RWPE2 (cell line): ENCODE measurements at regions not wholly inside any gene's neighbourhood (a gene's known extent, or its start where the extent isn't known, plus 50 kb on each side); places are given as distances from the start of the nearest gene placed in this dataset.
"Not testable (repeated sequence)": the region's sequence is repeated elsewhere in the genome, so short reads cannot be mapped to it uniquely, and the experiment has no call there.

ENCODE experiments used
- ATAC-seq: fragments of 200-7000 bp; cut with Tn5 transposase; 3 replicates; pipeline ENCODE4 v1.9.1; 2021; ENCODE audit warnings: low read depth
- DNase-seq: peaks from one replicate; pipeline ENCODE4 v3.0.0-alpha.2; 2020; ENCODE audit warnings: low spot score
- H3K27ac ChIP-seq: fragments of 450-650 bp; 2 replicates; pipeline ENCODE4 v1.5.1; 2017; ENCODE audit warnings: mild to moderate bottlenecking; ENCODE audit not compliant: poor library complexity, severe bottlenecking
- H3K27me3 ChIP-seq: fragments of 250-450 bp; sonication (Bioruptor Pico); 2 replicates; pipeline ENCODE4 v1.5.1; 2021; ENCODE audit warnings: mild to moderate bottlenecking, moderate library complexity; ENCODE audit not compliant: insufficient read depth, poor library complexity, severe bottlenecking
- H3K36me3 ChIP-seq: fragments of 250-450 bp; sonication (Bioruptor Pico); 2 replicates; pipeline ENCODE4 v1.5.1; 2020; ENCODE audit warnings: low read depth, mild to moderate bottlenecking, moderate library complexity
- H3K4me1 ChIP-seq: fragments of 250-450 bp; sonication (Bioruptor Pico); 2 replicates; pipeline ENCODE4 v1.5.1; 2021; ENCODE audit warnings: mild to moderate bottlenecking, moderate library complexity; ENCODE audit not compliant: insufficient read depth, poor library complexity, severe bottlenecking
- H3K4me3 ChIP-seq: fragments of 250-450 bp; sonication (Bioruptor Pico); 2 replicates; pipeline ENCODE4 v1.5.1; 2021; ENCODE audit warnings: mild to moderate bottlenecking, moderate library complexity; ENCODE audit not compliant: severe bottlenecking
- H3K9me3 ChIP-seq: fragments of 250-450 bp; sonication (Bioruptor Pico); 2 replicates; pipeline ENCODE4 v1.5.1; 2021; ENCODE audit warnings: mild to moderate bottlenecking, moderate library complexity; ENCODE audit not compliant: severe bottlenecking
- CTCF ChIP-seq: fragments of 450-650 bp; IDR thresholded peaks from one replicate; pipeline ENCODE4 v1.5.1; 2017; ENCODE audit warnings: mild to moderate bottlenecking, moderate library complexity; ENCODE audit not compliant: poor library complexity, severe bottlenecking

- Histone ChIP-seq H3K27ac (no peak overlapping the region), H3K36me3 (no peaks in the 10 kb centered on the region), H3K4me1 (no peaks in the 10 kb centered on the region), H3K27me3 (no peaks in the 10 kb centered on the region), H3K4me3 (no peak overlapping the region), H3K9me3 (no peaks in the 10 kb centered on the region)
- ATAC-seq (no peak), DNase-seq (no peak)
- no peak for TF ChIP-seq CTCF
Observed at GRCh38 chr2:210762604-210763588, 206.5 kb downstream of the CPS1 start.

DNA sequence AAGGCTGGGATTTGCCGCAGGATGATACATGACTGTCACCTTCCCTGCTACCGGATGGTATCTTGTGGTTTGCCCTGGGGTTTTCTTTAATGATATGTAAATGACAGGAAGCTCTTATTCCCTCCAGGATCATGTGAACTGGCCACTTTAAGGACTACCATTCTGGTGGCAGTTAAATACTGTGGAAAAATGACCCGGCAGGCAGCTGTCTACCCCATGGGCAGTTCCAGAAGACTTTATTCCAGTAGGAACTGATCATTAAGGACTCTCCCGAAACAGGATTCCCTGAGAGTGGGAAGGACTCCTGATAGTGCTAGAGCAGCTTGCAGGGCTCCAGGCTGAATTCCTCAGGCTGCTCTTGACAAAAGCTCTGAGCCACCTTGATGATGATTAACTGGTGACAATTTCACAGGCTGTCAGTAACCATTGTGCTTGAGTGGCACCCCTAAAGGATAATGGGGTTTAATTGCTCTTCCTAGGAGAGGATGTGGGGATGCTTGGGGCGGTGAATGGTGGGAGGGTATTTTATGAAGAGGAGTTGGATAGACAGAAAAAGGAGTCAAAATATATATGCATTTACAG lies 212.0 kb downstream of the CPS1 start:
- ATAC-seq (no peak), DNase-seq (no peak)
- Histone ChIP-seq H3K36me3 (no peaks in the 10 kb centered on the region), H3K9me3 (no peaks in the 10 kb centered on the region), H3K27ac (no peak overlapping the region), H3K4me3 (no peak overlapping the region), H3K4me1 (no peaks in the 10 kb centered on the region), H3K27me3 (no peaks in the 10 kb centered on the region)
- no peak for TF ChIP-seq CTCF

DNA sequence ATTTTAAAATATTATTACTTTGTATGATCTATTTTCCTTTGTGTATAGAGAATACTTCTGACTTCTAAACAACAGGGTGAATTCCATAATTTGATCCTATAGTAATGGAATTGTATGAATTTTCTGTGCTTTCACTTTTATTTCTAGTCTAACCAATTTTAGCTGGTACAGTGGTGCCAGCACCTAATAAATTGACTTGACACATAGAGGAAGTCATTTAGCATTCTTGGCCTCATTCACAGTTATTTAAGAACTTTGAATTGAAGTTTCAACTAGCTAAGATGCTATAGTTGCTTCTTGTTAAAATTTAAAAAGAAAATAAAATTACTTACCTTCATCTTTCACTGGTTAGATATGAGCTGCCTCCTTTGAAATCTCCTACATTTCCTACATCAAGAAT lies 220.4 kb downstream of the CPS1 start:
- Histone ChIP-seq H3K36me3 (no peaks in the 10 kb centered on the region), H3K27ac (no peak overlapping the region), H3K4me3 (no peak overlapping the region), H3K9me3 (no peaks in the 10 kb centered on the region), H3K27me3 (no peaks in the 10 kb centered on the region), H3K4me1 (no peaks in the 10 kb centered on the region)
- ATAC-seq, result no peak
- no peak for DNase-seq
- no peak for TF ChIP-seq CTCF

- no peak for TF ChIP-seq CTCF
- Histone ChIP-seq H3K4me3 (no peak overlapping the region), H3K9me3 (no peaks in the 10 kb centered on the region), H3K27me3 (no peaks in the 10 kb centered on the region), H3K27ac (no peak overlapping the region), H3K4me1 (no peaks in the 10 kb centered on the region), H3K36me3 (no peaks in the 10 kb centered on the region)
- no peak for DNase-seq
- ATAC-seq, result no peak
Observed at GRCh38 chr2:210782222-210782621, 225.8 kb downstream of the CPS1 start.

GRCh38 chr2:210787831-210788230 lies 231.4 kb downstream of the CPS1 start:
- not testable (repeated sequence) for H3K9me3 ChIP-seq, DNase-seq, H3K36me3 ChIP-seq, H3K27ac ChIP-seq, H3K4me3 ChIP-seq, ATAC-seq, H3K27me3 ChIP-seq, H3K4me1 ChIP-seq
